Neural cell (in vitro differentiated cells): ENCODE measurements at regions not wholly inside any gene's neighbourhood (a gene's known extent, or its start where the extent isn't known, plus 50 kb on each side); places are given as distances from the start of the nearest gene placed in this dataset.

Experiments used
- H2AFZ ChIP-seq: fragments of 200-600, 300-800 bp; sonication (generic), shearing (Covaris generic); 2 replicates; pipeline ENCODE4 v1.6.0; 2014; ENCODE audit warnings: low read depth, mild to moderate bottlenecking, antibody characterized with exemption, low read length, moderate library complexity
- H3F3A ChIP-seq: fragments of 200-600 bp; shearing (Covaris generic); 2 replicates; pipeline ENCODE4 v1.6.1; 2016; ENCODE audit warnings: mild to moderate bottlenecking, moderate library complexity, mixed read lengths, antibody characterized with exemption, low read length; ENCODE audit not compliant: insufficient read depth, poor library complexity, severe bottlenecking
- H3K27ac ChIP-seq: fragments of 200-600, 300-800 bp; sonication (generic), shearing (Covaris generic); 2 replicates; pipeline ENCODE4 v1.5.1; 2014; ENCODE audit warnings: mild to moderate bottlenecking, low read length, moderate library complexity
- H3K27me3 ChIP-seq: fragments of 300-800, 200-600 bp; sonication (generic), shearing (Covaris generic); 2 replicates; pipeline ENCODE4 v1.6.0; 2014; ENCODE audit warnings: mild to moderate bottlenecking, low read depth, low read length, moderate library complexity; ENCODE audit not compliant: insufficient read depth
- H3K36me3 ChIP-seq: fragments of 300-800, 200-600 bp; sonication (generic), shearing (Covaris generic); 2 replicates; pipeline ENCODE4 v1.5.1; 2014; ENCODE audit warnings: mild to moderate bottlenecking, antibody characterized with exemption, low read length, moderate library complexity; ENCODE audit not compliant: insufficient read depth
- H3K4me2 ChIP-seq: fragments of 300-800, 200-600 bp; sonication (generic), shearing (Covaris generic); 2 replicates; pipeline ENCODE4 v1.6.0; 2014; ENCODE audit warnings: mild to moderate bottlenecking, low read length
- H3K4me3 ChIP-seq: fragments of 300-800, 200-600 bp; sonication (generic), shearing (Covaris generic); 2 replicates; pipeline ENCODE4 v1.5.1; 2014; ENCODE audit warnings: mild to moderate bottlenecking, low read length, moderate library complexity
- H3K79me2 ChIP-seq: fragments of 200-600 bp; shearing (Covaris generic); replicated peaks from 2 replicates; pipeline ENCODE4 v1.6.0; 2014; ENCODE audit warnings: mild to moderate bottlenecking, low read length, moderate library complexity; ENCODE audit not compliant: insufficient read depth
- H3K9ac ChIP-seq: fragments of 300-800, 200-600 bp; sonication (generic), shearing (Covaris generic); 2 replicates; pipeline ENCODE4 v1.6.1; 2016; ENCODE audit warnings: mild to moderate bottlenecking, low read length, mixed read lengths
- H3K9me2 ChIP-seq: fragments of 200-600 bp; shearing (Covaris generic); 2 replicates; pipeline ENCODE4 v1.6.1; 2016; ENCODE audit warnings: mild to moderate bottlenecking, low read length, mixed read lengths; ENCODE audit not compliant: insufficient read depth
- H3K9me3 ChIP-seq: fragments of 200-600, 300-800 bp; sonication (generic), shearing (Covaris generic); 2 replicates; pipeline ENCODE4 v1.6.1; 2016; ENCODE audit warnings: mild to moderate bottlenecking, mixed run types, low read length, moderate library complexity, mixed read lengths
- H4K20me1 ChIP-seq: fragments of 200-600 bp; shearing (Covaris generic); 2 replicates; pipeline ENCODE4 v1.6.1; 2016; ENCODE audit warnings: mild to moderate bottlenecking, mixed run types; ENCODE audit not compliant: insufficient read depth
- EP300 ChIP-seq: fragments of 450-650 bp; conservative IDR thresholded peaks from 2 replicates; pipeline ENCODE4 v1.6.1; 2014; ENCODE audit warnings: antibody characterized with exemption, mild to moderate bottlenecking, moderate library complexity; ENCODE audit not compliant: poor library complexity, severe bottlenecking
- EZH2 ChIP-seq: fragments of 200-600, 300-800 bp; shearing (Covaris generic), sonication (generic); IDR thresholded peaks from 2 replicates; pipeline ENCODE4 v1.6.1; 2014; ENCODE audit warnings: antibody characterized with exemption, low read length, borderline replicate concordance, mild to moderate bottlenecking; ENCODE audit not compliant: insufficient read depth, poor library complexity, severe bottlenecking
- MXI1 ChIP-seq: fragments of 450-650 bp; conservative IDR thresholded peaks from 2 replicates; pipeline ENCODE4 v1.6.1; 2014; ENCODE audit warnings: antibody characterized with exemption, mild to moderate bottlenecking; ENCODE audit not compliant: poor library complexity, severe bottlenecking
- POLR2AphosphoS5 ChIP-seq: IDR thresholded peaks from 2 replicates; pipeline ENCODE4 v1.6.1; 2012
- RAD21 ChIP-seq: fragments of 450-650 bp; conservative IDR thresholded peaks from 2 replicates; pipeline ENCODE4 v1.6.1; 2014; ENCODE audit warnings: antibody characterized with exemption, mild to moderate bottlenecking, moderate library complexity
- SMC3 ChIP-seq: fragments of 450-650 bp; conservative IDR thresholded peaks from 2 replicates; pipeline ENCODE4 v1.6.1; 2014; ENCODE audit warnings: antibody characterized with exemption, mild to moderate bottlenecking, moderate library complexity; ENCODE audit not compliant: poor library complexity
- TAF1 ChIP-seq: IDR thresholded peaks from 2 replicates; pipeline ENCODE4 v1.6.1; 2012; ENCODE audit warnings: low read depth
- TF ChIP-seq, protein P1 (sequence below): fragments of 450-650 bp; IDR thresholded peaks from 2 replicates; pipeline ENCODE4 v1.5.1; 2014; ENCODE audit warnings: antibody characterized with exemption, mild to moderate bottlenecking, moderate library complexity; ENCODE audit not compliant: poor library complexity, severe bottlenecking
- TF ChIP-seq, protein P2 (sequence below): IDR thresholded peaks from 2 replicates; pipeline ENCODE4 v1.6.1; 2012; ENCODE audit warnings: borderline replicate concordance

DNA sequence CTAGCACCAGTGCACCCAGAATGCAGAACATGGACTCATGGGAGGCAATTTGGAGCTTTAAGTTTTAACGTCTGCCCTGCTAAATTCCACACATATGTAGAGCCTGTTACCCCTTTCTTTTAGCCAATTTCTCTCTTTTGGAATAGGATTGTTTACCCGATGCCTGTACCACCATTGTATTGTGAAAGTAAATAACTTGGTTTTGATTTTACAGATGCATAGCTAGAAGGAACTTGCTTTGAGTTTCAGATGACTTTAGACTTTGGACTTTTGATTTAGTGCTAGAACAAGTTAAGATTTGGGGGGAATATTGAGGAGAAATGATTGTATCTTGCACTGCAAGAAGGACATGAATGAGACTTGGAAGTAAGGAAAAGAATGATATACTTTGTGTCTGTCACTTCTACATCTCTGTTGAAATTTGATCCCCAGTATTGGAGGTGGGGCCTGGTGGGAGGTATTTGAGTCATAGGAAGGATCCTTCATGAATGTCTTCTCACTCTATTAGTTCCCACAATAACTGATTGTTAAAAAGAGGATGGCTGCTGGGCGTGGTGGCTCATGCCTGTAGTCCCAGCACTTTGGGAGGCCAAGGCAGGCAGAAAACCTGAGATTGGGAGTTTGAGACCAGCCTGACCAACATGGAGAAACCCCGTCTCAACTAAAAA lies 794.8 kb upstream of the LCORL start:
- no peaks in the 10 kb centered on the region for H4K20me1 ChIP-seq
- no peaks in the 10 kb centered on the region for H3F3A ChIP-seq
- no peak overlapping the region for H3K9ac ChIP-seq
- H3K79me2 ChIP-seq: no peaks in the 10 kb centered on the region
- H3K4me3 ChIP-seq: no peak overlapping the region
- TF ChIP-seq MXI1: no peak
- no peak for TF ChIP-seq RAD21
- TF ChIP-seq, protein P1, sequence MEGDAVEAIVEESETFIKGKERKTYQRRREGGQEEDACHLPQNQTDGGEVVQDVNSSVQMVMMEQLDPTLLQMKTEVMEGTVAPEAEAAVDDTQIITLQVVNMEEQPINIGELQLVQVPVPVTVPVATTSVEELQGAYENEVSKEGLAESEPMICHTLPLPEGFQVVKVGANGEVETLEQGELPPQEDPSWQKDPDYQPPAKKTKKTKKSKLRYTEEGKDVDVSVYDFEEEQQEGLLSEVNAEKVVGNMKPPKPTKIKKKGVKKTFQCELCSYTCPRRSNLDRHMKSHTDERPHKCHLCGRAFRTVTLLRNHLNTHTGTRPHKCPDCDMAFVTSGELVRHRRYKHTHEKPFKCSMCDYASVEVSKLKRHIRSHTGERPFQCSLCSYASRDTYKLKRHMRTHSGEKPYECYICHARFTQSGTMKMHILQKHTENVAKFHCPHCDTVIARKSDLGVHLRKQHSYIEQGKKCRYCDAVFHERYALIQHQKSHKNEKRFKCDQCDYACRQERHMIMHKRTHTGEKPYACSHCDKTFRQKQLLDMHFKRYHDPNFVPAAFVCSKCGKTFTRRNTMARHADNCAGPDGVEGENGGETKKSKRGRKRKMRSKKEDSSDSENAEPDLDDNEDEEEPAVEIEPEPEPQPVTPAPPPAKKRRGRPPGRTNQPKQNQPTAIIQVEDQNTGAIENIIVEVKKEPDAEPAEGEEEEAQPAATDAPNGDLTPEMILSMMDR: no peak
- no peak for TF ChIP-seq SMC3
- no peak for TF ChIP-seq TAF1
- TF ChIP-seq EP300: no peak
- TF ChIP-seq EZH2: no peak
- H3K4me2 ChIP-seq: no peak overlapping the region
- no peaks in the 10 kb centered on the region for H3K9me3 ChIP-seq
- H3K27ac ChIP-seq: no peak overlapping the region
- H3K27me3 ChIP-seq: no peaks in the 10 kb centered on the region
- no peak overlapping the region for H2AFZ ChIP-seq
- H3K36me3 ChIP-seq: no peaks in the 10 kb centered on the region
- H3K9me2 ChIP-seq: no peaks in the 10 kb centered on the region

DNA sequence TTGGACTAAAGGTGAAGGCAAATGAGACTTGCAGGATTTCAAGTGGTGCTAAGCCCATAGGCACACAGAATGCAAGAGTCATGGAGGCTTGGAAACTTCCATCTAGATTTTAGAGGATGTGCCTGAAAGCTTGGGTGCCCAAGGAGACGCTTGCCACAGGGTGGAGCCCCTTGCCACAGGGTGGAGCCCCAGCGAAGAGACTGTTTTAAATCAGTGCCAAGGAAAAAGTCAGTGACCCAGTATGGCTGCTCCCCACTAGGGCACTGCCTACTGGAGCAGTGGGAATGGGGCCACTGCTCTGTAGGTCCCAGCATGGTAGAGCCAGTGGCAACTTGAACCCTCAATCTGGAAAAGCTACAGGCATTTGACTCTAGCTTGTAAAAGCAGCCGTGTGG lies 794.2 kb upstream of the LCORL start:
- TF ChIP-seq EZH2 (no peak), EP300 (no peak), SMC3 (no peak), POLR2AphosphoS5 (no peak), MXI1 (no peak)
- TF ChIP-seq, protein P2, sequence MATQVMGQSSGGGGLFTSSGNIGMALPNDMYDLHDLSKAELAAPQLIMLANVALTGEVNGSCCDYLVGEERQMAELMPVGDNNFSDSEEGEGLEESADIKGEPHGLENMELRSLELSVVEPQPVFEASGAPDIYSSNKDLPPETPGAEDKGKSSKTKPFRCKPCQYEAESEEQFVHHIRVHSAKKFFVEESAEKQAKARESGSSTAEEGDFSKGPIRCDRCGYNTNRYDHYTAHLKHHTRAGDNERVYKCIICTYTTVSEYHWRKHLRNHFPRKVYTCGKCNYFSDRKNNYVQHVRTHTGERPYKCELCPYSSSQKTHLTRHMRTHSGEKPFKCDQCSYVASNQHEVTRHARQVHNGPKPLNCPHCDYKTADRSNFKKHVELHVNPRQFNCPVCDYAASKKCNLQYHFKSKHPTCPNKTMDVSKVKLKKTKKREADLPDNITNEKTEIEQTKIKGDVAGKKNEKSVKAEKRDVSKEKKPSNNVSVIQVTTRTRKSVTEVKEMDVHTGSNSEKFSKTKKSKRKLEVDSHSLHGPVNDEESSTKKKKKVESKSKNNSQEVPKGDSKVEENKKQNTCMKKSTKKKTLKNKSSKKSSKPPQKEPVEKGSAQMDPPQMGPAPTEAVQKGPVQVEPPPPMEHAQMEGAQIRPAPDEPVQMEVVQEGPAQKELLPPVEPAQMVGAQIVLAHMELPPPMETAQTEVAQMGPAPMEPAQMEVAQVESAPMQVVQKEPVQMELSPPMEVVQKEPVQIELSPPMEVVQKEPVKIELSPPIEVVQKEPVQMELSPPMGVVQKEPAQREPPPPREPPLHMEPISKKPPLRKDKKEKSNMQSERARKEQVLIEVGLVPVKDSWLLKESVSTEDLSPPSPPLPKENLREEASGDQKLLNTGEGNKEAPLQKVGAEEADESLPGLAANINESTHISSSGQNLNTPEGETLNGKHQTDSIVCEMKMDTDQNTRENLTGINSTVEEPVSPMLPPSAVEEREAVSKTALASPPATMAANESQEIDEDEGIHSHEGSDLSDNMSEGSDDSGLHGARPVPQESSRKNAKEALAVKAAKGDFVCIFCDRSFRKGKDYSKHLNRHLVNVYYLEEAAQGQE: no peak
- Histone ChIP-seq H3K9me3 (no peaks in the 10 kb centered on the region), H3K79me2 (no peaks in the 10 kb centered on the region), H4K20me1 (no peaks in the 10 kb centered on the region), H3K9ac (no peak overlapping the region), H3K27me3 (no peaks in the 10 kb centered on the region), H3K4me3 (no peak overlapping the region), H3K4me2 (no peak overlapping the region), H2AFZ (no peak overlapping the region), H3K9me2 (no peaks in the 10 kb centered on the region), H3F3A (no peaks in the 10 kb centered on the region), H3K27ac (no peak overlapping the region), H3K36me3 (no peaks in the 10 kb centered on the region)
